ENCODE measurements at regions not wholly inside any gene's neighbourhood (a gene's known extent, or its start where the extent isn't known, plus 50 kb on each side); places are given as distances from the start of the nearest gene placed in this dataset.
A peak's percentile ranks its signal among the peaks of the same experiment; 100 is the strongest.

- no peaks in the 10 kb centered on the region for H3K36me3 ChIP-seq (ENCODE audit: control insufficient read depth, insufficient read depth, low read length)
- H3K4me3 ChIP-seq (ENCODE audit: low read depth, low read length), result no peak overlapping the region
- DNase-seq (ENCODE audit: low read depth), result no peak
- no peaks in the 10 kb centered on the region for H3K27me3 ChIP-seq (ENCODE audit: control insufficient read depth, insufficient read depth, low read length)
- FAIRE-seq, result no peak
- TF ChIP-seq, protein P1, sequence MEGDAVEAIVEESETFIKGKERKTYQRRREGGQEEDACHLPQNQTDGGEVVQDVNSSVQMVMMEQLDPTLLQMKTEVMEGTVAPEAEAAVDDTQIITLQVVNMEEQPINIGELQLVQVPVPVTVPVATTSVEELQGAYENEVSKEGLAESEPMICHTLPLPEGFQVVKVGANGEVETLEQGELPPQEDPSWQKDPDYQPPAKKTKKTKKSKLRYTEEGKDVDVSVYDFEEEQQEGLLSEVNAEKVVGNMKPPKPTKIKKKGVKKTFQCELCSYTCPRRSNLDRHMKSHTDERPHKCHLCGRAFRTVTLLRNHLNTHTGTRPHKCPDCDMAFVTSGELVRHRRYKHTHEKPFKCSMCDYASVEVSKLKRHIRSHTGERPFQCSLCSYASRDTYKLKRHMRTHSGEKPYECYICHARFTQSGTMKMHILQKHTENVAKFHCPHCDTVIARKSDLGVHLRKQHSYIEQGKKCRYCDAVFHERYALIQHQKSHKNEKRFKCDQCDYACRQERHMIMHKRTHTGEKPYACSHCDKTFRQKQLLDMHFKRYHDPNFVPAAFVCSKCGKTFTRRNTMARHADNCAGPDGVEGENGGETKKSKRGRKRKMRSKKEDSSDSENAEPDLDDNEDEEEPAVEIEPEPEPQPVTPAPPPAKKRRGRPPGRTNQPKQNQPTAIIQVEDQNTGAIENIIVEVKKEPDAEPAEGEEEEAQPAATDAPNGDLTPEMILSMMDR (IDR thresholded peaks at IDR 0.05; ENCODE audit: insufficient read depth, low read length, severe bottlenecking), result no peak
These were observed 80.6 kb upstream of the IRX4 start for GRCh38 chr5:1963358-1963757.

GRCh38 chr5:1962619-1963355 lies 80.1 kb upstream of the IRX4 start:
- no peaks in the 10 kb centered on the region for H3K36me3 ChIP-seq (ENCODE audit: control insufficient read depth, insufficient read depth, low read length)
- no peaks in the 10 kb centered on the region for H3K27me3 ChIP-seq (ENCODE audit: control insufficient read depth, insufficient read depth, low read length)
- H3K4me3 ChIP-seq (ENCODE audit: low read depth, low read length), result no peak overlapping the region
- DNase-seq (ENCODE audit: low read depth) (peak; percentile 44), FAIRE-seq (no peak)
- TF ChIP-seq, protein P1 (IDR thresholded peaks at IDR 0.05; ENCODE audit: insufficient read depth, low read length, severe bottlenecking), result no peak

- DNase-seq (ENCODE audit: low read depth) (no peak), FAIRE-seq (peak; percentile 64)
- Histone ChIP-seq H3K4me3 (ENCODE audit: low read depth, low read length) (no peak overlapping the region), H3K36me3 (ENCODE audit: control insufficient read depth, insufficient read depth, low read length) (no peaks in the 10 kb centered on the region), H3K27me3 (ENCODE audit: control insufficient read depth, insufficient read depth, low read length) (no peaks in the 10 kb centered on the region)
- TF ChIP-seq, protein P1 (IDR thresholded peaks at IDR 0.05; ENCODE audit: insufficient read depth, low read length, severe bottlenecking), result no peak
These were observed 79.3 kb upstream of the IRX4 start for GRCh38 chr5:1961952-1962595.

GRCh38 chr5:1961304-1961946 lies 78.7 kb upstream of the IRX4 start:
- no peaks in the 10 kb centered on the region for H3K36me3 ChIP-seq (ENCODE audit: control insufficient read depth, insufficient read depth, low read length)
- no peaks in the 10 kb centered on the region for H3K27me3 ChIP-seq (ENCODE audit: control insufficient read depth, insufficient read depth, low read length)
- TF ChIP-seq, protein P1 (IDR thresholded peaks at IDR 0.05; ENCODE audit: insufficient read depth, low read length, severe bottlenecking), result no peak
- FAIRE-seq (no peak), DNase-seq (ENCODE audit: low read depth) (no peak)
- H3K4me3 ChIP-seq (ENCODE audit: low read depth, low read length), result no peak overlapping the region

DNA sequence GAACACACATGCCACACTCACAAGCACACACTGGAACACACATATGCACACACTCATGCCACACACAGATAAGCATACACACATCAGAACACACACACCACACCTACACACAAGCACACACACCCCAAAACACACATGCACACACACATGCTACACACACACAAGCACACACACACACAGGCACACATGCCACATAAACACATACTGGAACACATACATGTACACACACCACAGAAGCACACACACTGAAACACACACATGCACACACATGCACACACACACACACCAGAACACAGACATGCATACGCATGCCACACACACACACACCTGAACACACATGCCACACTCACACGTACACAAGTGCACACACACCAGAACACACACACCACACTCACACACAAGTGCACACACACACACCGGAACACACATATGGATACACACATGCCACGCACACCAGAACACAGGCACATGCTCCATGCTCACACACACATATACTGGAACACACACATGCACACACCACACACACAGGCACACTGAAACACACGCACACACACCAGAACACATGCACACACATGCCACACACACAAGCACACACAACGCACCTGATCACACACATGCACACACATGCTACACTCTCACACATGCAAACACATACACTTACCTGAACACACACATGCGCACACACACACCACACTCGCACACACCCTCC lies 78.0 kb upstream of the IRX4 start:
- FAIRE-seq (peak; percentile 99), DNase-seq (ENCODE audit: low read depth) (no peak)
- no peaks in the 10 kb centered on the region for H3K36me3 ChIP-seq (ENCODE audit: control insufficient read depth, insufficient read depth, low read length)
- no peak overlapping the region for H3K4me3 ChIP-seq (ENCODE audit: low read depth, low read length)
- TF ChIP-seq, protein P1 (IDR thresholded peaks at IDR 0.05; ENCODE audit: insufficient read depth, low read length, severe bottlenecking), result no peak
- H3K27me3 ChIP-seq (ENCODE audit: control insufficient read depth, insufficient read depth, low read length), result no peaks in the 10 kb centered on the region
